ENCODE measurements at regions not wholly inside any gene's neighbourhood (a gene's known extent, or its start where the extent isn't known, plus 50 kb on each side); places are given as distances from the start of the nearest gene placed in this dataset.
"Not testable (repeated sequence)": the region's sequence is repeated elsewhere in the genome, so short reads cannot be mapped to it uniquely, and the experiment has no call there.

DNA sequence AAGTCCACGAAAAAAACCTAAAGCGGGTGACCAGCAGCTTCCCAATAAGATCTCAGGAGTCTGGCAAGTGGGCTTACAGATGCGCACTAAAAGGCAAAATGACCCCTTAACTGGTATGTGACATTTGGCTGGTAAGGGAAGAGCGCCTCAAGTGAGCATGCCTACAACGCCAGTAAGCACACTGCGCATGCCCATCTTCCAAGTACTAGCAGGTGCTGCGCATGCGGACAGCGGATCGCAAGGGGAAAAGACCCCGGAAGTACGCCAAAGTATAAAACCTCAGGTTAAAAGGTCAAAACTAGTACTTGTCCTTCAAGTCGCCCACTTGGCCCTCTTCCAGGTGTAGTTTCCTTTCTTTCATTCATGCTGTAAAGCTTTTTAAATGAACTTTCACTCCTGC, 518.5 kb upstream of the MDGA2 start:
- no peak for DNase-seq

DNA sequence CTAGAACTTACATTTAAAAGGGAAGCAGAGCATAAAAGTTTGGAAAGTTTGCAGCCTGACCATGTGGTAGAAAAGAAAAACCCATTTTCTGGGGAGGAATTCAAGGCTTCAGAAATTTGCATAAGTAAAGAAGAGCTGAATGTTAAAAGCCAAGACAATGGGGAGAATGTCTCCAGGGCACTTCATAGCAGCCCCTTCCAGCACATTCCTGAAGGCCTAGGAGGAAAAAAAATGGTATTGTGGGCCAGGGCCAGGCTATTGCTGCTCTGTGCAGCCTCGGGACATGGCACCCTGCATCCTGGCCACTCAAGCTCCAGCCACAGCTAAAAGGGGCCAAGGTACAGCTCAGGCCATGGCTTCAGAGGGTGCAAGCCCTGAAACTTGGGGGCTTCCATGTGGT, 474.2 kb upstream of the MDGA2 start:
- DNase-seq = not testable (repeated sequence)

DNA sequence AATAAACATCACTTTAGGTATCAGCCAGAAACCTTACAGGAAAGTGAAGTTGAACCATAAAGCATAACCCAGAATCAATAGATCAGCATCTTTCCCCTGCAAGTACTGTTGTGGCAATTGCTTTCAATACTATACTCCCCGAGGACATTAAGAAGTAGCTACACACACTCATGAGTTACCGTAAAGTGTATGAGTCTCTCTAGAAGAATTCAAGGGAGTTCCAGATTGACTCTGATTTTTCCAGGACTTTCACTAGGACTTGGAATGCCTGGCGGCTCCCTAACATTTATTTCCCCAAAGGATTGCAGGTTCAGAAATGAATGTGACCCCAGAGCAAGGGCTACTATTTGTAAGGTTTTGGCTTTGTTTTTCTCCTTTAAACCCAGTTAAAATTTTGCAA, 465.4 kb upstream of the MDGA2 start:
- no peak for DNase-seq

DNA sequence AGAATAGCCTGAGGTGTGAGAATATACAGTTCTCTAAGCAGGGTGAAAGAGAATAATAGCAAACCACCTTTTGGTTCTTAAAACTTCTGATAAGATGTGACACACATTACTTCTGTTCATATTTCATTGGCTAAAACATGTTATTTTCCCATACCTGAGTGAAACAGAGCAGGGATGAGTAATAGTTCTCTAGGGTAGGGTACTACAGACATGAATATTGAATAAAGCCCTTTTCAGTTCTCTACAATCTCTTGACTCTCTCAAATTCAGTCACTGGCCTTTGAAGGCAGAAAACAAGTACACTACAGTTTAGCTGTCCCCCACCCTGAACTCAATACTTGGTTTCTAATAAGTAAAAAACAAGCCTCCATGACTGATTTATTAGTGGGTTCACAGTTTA, 454.1 kb upstream of the MDGA2 start:
- DNase-seq = no peak

DNA sequence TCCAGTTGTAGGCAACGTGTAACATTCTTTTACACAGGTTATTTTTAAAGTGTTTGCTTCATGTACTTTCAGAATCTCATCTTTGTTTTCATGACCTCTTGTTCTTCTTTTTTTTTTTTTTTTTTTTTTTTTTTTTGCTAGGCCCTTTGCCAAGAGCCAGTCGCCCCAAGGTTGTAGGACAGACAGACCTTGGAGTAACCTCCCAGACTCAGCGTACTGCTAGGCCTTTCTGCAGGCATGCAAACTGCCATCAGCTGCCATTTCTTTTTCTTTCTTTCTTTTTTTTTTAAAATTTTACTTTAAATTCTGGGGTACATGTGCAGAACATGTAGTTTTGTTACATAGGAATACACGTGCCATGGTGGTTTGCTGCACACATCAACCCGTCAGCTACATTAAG, 452.3 kb upstream of the MDGA2 start:
- DNase-seq = no peak

DNA sequence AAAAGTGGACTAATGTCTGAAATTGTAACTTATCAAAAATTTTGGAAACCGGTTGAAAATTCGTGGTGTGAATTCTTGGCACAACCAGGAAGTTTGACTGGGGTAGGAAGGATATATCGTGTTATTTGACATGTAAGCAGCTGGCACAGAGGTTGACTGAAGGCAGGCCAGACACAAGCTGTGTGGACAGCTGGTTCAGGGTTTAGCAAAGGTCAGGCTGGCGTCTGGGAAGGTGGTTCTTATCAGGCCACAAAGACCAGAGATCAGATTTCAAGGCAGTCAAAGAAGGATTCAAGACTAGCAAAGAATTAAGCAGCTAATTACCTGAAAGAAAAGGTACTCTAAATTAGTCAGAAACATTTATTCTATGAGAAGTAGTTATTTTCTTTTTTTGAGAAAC, 450.2 kb upstream of the MDGA2 start:
- DNase-seq = no peak

DNA sequence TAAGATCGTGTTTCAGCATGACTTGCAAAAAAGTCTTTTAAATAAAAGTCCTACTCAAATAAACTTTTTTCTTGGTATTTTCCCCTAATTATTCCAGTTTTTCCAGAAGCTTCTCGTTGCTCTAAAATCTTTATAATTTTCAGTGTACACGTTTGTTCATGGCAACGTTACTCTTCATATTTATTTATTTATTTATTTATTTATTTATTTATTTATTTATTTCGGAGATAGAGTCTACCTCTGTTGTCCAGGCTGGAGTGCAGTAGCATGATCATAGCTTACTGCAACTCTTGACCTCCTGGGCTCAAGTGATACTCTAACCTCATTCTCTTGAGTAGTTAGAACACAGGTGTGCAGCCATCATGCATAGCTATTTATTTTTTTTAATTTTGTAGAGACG, 438.3 kb upstream of the MDGA2 start:
- DNase-seq = no peak

DNA sequence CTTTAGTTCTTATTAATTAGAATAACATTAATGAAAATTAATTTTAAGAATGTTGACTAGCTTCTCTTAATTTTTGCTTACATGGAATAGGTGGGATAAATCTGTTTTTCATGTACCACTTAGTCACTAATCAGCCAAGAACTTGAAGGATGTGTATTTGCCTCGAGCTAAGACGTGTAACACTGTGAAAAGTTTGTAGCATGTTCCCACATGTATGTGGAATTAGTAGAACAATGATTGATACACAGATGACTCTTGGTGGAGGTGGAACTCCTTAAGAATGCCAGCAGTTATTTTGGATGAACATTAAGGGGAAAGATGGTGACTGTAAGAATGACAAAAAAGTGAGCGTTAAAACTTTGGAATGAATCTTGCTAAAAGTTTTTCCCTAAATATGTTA, 435.7 kb upstream of the MDGA2 start:
- no peak for DNase-seq

DNA sequence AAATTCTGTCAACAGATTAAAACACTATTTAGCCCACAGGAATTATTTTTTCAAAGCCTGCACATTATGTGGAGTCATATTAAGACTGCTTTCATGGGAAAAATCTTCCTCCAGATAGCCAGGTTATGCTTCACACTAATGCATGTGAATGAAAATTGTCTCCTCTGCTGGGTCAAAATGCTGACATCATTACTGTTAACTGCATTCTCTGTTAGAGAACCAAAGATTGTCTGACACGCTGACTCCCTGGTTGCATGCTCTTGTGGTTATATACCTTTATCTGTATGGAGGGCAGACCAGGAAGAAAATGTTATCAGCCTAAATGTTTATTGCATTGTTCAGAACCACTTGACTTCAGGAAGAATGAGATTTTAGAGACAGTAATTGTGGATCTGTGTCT, 432.2 kb upstream of the MDGA2 start:
- DNase-seq = no peak

DNA sequence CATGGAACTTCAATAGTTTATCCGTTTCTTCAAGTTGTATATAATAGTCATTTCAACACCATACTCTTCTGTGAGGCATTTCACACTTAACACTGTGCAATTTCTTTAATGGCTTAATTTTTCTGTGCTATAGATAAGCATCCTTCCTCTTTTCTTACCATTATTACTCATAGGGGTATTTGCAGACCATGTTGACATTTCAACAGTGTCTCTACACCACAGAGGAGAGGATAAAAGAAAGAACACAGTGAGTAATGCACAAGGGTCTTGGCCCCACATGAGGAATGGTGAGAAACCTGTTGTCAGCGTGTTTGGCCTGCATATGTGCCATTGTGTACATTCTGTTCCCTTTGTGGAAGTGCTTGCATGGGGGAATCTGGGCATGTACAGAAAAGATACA, 421.5 kb upstream of the MDGA2 start:
- no peak for DNase-seq

DNA sequence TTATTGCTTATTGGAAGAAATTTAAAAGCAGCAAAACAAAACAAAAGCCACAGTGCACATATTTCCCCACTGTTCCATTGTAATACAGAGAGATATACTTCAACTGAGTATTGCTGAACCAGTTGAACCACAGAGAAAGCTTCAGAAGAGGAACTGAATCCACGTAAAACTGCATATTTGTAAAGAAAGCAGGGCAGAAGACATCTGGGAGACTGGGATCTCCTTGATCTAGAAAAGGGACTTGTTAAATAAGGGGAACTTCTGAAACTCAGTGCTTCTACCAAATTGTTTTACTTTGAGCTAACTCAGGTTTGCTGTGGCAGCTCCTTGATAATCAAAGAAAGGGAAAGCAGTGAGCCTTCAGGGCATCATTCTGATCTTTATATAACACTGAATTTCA, 411.1 kb upstream of the MDGA2 start:
- no peak for DNase-seq

DNA sequence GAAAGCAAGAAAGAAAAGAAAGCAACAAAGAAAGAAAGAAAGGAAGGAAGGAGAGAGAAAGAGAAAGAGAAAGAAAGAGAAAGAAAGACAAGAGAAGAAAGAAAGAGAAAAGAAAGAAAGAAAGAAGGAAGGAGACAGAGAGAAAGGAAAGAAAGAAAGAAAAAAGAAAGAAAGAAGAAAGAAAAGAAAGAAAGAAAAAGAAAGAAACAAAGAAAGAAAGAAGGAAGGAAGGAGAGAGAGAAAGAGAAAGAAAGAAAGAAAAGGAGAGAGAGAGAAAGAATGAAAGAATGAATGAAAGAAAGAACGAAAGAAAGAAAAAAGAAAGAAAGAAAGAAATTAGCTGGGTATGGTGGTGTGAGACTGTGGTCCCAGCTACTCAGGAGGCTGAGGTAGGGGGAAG, 400.1 kb upstream of the MDGA2 start:
- no peak for DNase-seq

DNA sequence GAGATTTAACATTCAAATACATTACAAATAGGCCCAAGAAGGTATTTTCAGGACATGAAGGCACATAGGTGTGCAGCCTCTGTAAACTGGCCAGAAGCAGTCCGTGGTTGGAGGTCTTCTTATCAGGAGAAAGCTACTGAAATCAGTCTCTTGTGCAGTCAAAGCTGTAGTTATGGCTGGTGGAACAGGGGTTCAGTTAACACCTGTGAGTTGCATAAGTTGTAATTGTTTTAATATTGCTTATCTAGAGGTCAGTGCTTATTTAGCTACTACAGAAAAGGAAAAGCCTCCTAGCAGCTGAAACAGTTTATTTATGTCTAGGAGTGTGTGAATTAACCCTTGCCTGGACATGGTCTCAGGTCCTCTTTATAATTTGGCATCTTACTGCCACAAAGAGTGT, 377.6 kb upstream of the MDGA2 start:
- no peak for DNase-seq

DNA sequence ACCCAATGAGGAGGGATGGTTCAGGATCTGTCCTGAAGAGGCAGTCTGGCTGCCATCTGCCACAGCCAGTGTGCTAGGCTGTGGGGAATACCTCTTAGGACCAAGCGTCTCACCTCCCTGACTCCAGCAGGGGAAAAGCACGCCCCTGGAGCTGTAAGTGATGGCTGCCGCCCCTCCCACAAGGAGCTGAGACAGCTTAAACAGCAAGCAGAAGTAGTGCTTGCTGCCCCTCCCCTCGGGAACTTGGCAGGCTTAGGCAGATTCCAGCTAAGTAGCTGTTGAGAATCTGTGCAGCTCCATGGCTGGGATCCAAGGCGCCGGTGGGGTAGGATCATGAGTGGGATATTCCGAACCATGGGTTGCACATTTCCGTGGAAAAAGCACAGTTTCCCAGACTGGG, 360.4 kb upstream of the MDGA2 start:
- DNase-seq = no peak

DNA sequence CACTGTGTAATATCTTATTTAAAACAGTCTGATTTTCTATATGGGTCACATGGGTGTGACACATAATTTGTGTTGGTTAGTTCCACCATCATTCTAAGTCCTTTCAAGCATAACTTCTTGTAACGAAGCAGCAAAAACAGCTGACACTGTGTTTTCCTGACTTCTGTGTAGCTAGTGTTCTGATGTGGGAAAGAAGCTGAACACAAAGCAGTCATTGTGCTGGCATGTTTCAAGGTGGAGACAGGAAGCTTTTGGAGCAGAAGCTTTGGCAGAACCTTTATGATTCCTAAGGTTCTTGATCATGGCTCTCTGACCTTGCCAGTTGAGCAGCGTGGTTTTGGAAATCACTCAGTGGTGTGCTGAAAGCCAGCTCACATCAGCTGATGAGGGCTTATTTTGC, 351.7 kb upstream of the MDGA2 start:
- no peak for DNase-seq

DNA sequence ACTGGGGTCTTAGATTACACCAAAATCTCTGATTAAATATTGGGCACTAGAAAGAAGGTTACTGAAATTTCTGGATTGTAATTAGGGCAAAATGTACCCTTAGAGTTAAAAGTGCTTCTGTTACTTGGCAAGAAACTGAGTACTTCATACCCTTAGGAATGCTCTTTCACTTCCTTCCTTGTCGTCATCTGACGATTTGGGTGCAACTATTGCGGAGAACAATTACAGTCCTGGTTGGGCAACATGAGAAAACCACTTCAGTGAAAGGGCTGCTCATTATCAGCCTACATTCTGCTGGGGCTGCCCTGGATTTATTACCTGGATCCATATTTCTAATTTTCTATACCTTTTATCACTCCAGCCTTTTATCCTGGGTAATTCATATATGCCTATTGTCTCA, 348.5 kb upstream of the MDGA2 start:
- no peak for DNase-seq

DNA sequence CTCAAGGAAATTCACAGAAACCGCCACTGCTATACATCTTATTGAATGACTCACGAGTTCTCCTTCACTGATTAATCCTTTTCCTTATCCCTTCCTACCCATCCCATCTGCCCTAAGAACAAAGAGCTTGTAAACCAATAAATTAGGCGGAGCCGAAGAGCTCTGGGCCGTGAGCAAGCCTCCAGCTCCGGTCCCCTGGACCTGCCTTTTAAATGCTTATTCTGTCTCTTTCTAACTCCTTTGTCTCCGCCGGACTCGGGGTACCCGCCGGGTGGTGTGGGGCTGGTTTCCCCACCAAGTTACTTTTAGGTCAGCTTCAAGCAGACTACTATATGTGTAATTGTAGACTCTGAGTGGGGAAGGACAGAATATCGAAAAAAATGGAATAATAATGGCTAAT, 336.1 kb upstream of the MDGA2 start:
- DNase-seq = not testable (repeated sequence)

DNA sequence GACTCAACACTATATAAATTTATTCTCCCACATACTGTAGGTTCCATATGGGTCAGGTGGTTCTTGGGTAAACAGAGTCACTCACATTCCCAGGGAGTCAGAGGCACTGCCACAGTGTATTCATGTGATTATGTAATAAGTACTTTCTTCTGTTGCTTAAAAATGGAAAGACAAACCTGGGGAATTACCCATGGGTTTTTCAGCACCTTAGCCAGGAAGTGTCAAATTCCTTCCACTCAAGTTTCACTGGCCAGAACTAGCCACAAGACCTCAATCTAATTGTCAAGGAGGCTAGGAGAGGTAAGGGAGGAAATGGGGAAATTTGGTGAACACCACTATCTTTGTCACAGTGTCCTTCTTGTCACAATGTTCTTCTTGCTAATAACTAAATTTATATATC, 333.2 kb upstream of the MDGA2 start:
- DNase-seq = no peak

DNA sequence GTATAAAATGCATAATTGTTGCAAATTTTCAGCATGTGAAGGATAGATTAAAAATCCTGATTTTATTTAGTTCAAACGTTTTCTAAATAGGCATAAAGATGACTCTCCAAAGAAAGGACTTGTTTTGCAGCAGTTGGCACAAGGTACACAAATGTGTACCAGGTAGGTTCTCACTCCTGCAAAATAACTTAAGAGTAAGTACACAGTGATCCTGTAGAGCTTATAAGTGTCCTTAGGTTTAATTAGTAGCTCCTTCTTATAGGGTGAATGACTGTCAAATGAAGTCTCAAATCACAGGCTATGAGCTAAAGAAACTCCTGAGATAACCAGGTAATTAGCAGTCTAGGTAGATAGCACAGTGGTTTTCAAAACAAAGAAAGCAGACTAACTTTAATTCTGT, 330.6 kb upstream of the MDGA2 start:
- no peak for DNase-seq

DNA sequence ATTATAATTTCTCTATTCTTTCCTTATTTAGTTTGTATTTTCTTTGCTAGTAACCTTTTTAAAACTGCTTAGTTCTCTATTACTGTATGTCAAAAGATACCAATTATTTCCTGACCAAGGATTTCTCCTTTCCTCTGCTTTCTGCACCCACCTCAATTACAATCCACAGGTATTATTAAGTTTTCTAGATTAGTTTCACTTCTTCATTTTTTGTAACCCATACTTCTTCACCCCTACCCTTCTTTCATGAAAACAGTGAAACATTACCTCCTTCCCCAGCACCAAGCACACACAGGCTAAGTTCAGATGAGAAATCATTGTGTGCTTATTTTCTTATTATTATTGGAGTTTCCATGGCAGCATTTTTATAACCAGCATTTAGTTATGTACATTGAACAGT, 318.5 kb upstream of the MDGA2 start:
- DNase-seq = no peak

DNA sequence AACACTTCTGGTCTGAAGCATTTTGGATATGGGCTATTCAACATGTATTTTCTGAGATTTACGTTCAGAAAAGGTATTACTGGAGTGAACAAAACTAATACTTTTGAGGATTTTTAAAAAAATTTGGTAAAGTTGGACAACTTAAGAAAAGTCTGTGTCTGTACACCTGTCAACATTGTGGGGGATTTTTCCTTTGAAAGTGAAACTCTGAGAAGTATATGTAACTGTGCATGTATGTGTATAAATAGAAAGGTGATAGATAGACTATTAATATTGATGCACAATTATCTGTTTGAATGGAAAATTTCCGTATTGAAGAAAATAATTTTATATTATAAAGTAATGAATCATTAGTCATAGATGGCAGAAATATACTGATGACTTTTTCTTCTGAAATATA, 312.8 kb upstream of the MDGA2 start:
- DNase-seq = no peak

DNA sequence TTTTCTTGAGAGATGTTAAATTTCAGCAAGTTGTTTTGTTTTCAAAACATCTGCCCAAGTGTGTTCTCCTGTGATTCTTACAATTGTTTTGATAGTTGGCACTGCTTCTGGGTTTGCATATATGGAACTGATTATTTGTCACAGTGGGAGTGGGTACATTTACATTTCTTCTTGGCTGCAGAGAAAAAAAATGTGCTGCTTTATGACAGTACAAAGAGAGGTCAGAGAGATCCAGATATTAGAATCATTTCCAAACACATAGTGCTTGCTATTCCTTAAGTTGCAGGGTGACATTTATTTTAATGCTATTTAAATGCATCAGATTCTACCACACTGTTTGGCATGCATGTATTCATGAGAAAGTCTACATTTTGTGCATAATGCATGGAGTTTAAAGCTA, 303.5 kb upstream of the MDGA2 start:
- no peak for DNase-seq

DNA sequence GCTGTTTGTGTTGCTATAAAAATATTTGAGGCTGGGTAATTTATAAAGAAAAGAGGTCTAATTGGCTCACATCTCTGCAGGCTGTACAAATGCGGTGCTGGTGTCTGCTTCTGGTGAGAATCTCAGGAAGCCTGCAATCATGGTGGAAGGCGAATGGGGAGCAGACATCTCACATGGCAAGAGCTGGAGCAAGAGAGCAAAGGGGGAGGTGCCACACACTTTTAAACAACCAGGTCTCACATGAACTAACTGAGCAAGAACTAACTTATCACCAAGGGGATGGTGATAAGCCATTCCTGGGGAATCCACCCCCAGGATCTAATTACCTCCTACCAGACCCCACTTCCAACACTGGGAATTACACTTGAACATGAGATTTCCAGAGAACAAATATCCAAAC, 300.7 kb upstream of the MDGA2 start:
- DNase-seq = no peak

DNA sequence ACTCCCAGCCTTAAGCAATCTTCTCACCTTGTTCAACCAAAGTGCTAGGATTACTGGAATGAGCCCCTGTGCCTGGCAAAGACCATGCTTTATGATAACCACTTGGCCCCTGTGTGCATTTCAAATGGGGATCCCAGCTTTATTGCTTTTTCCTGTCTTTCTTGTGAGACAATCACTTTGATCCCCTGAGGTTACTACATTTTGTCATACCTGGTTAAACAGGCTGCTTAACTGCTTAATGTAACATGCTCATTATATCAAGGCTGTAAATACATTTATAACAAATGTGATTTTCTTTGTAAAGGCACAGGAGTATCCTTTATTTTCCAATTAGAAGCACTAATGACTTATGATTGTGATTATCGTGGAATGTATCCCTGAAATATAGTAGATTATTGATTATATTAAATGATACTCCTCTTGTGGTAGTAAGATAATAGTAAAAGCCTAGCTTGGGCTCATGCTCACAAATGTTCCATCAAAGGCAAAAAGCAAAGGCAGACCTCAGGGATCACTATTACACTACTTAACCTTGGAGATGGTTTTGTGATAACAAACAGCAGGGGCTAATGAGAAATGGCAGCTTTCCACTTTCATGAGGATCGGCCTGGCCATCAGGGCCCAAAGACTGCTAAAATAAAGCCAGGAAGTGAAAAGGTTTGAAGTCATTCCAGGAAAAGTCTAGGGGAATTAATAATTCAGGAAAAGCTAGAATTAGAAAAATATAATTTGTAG, 290.8 kb upstream of the MDGA2 start:
- no peak for DNase-seq

DNA sequence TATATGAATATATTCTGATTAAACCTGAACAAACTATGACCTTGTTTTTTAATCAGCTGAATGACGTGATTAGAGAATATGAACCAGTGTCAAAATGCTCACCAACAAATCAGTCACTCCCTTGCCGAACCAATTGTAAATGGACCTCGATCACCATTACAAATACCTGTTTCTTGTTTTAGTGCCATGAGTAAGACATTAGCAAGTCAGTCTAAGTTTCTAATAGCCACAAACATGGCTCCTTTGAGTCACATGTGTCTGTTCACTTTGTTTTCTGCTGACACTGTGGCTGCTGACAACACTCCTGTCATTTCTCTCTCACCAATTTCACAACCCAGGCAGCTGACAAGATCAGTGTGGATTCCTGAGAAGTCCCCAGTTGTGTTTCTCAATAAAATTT, 286.2 kb upstream of the MDGA2 start:
- no peak for DNase-seq

DNA sequence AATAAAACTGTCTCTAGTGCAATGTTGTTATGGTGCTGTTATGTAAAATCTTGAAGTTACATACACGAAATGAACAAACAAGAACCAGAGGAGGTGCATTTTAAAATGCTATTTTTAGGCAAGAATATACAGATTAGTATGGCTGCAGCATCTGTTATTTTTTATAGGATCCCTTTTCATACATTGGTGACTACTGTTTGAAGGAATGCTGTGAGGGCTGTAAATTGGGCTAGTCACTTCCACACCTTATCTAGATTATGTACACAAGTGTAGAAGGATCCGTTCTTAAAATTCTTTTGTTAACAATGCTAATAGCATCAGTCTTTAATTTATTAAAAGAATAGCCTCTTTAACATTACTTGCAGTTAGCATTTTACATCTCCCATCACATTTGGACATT, 284.3 kb upstream of the MDGA2 start:
- DNase-seq = no peak

Measured in KG1 (cell line).